ENCODE measurements at regions not wholly inside any gene's neighbourhood (a gene's known extent, or its start where the extent isn't known, plus 50 kb on each side); places are given as distances from the start of the nearest gene placed in this dataset.

DNA sequence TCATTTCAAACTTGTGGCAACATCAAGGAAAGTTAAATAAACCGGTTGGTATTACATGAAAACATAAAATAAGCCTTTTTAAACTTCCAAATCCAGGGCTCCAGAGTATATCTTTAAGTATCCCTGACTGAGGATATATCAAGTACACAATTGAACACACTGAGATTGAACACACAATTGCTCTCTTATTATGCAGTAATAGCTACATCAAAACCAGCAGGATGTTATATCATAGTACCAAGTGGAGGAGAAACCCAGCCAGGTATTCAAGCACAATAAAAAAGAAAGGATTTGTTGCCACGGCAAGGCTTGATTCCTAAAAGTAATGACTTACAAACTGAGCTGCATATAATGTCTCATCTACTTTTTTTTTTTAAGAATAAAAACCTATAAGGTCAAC lies 605.8 kb downstream of the SPOCK3 start:
- DNase-seq (ENCODE audit: low spot score) = no peak

DNA sequence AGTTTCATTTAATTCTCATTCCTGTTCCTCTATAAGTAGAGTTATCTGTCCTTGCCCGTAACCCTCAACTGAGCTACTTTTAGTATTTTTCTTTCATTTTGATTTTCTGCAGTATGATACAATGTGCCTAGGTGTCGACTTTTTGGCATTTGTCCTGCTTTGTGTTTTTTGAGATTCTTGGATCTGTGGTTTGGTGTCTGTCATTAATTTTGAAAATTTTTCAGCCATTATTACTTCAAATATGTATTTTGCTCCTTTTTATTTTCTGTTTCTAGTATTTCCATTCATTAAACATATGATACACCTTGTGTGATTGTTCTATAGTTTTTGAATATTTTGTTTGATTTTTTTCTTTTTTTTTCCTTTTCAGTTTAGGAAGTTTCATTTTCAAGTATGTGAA lies 598.9 kb downstream of the SPOCK3 start:
- DNase-seq (ENCODE audit: low spot score) = no peak

DNA sequence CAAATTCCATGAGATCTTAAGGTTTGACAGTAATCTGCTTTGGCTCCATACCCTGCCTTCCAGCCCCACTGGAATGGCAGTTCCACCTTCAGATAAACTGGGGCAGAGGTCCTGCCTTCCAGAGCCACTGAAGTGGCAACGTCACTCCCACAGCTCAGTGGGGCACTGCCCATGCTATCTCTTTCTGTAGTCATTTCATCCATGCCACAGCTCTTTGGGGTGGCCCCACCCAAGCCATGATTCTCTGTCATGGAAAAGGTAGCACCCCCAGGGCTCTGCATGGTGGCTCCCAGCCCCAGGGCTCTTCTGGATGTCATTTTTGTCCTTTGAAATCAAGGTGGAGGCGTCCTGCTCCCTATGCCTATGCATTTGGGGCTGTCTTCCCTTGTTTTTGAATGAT lies 596.5 kb downstream of the SPOCK3 start:
- no peak for DNase-seq (ENCODE audit: low spot score)

DNA sequence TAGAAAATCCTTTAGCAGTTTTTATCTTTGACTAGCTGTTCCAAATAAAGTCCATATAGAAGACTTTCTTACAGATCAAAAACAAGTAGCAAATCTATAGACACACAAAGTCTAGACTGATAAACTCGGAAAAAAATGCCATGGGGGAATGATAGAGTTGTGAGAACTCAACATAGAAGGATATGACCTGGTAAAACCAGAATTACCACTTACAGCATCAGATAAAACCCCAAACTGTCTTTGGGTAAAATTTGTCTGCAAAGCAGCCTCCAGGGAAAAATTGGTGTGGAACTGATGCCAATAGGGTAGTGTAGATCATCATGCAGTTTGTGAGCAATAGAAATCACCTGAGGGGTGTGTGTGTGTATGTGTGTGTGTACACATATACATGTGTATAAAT lies 579.1 kb downstream of the SPOCK3 start:
- DNase-seq (ENCODE audit: low spot score) = no peak

DNA sequence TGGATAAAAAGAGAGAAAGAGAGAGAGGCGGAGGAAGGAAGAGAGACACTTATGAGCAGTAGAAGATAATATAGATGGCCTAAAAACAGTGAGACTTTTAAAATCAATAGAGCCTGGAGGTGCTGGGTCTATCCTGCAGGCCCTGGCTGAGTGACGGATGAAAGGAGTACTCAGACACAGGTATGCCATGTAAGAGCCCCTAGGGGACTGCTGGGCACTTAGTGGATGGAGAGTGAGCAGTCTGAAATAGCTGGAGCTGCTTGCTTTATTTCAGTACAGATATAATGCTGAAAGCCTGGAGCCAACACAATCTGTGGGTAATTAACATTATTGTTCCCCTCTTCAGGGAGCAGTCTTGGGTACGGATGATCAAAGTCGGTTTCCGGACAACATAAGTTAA lies 578.6 kb downstream of the SPOCK3 start:
- DNase-seq (ENCODE audit: low spot score) = no peak

DNA sequence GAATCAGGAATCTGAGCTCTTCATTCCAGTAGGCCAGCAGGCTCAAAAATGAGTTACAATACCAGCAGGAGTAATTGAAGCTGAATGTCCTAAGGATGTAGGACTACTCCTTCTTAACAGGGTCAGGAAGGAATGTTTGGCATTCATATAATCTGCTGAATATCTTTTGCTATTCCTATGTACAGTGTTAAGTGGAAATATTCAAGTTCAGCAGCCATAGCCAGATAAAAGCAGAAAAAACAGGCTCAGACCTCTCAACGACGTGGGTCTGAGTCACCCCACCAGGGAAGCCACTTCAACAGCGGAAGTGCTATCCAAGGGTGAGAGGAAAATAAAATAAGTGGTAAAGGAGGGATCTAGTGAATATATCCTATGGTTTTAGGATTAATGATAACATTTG lies 577.0 kb downstream of the SPOCK3 start:
- no peak for DNase-seq (ENCODE audit: low spot score)

DNA sequence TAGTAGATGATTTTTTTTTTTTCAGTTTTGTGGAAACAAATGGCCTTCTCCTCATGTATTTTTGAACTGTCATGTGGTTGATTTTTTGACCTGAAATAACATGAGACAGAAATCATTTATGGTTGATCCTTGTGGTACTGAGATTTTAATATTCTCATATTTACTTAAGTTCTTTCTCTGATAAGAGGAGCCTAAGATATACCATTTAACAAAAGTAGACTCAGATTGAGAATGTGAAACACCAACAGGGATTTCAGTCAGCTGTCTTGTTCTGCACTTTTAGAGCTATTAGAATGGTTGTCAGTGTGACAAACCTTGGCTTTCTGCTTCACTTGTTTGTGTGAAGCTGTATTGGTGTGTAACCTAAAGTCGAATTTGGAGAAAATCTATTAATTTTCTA lies 575.7 kb downstream of the SPOCK3 start:
- DNase-seq (ENCODE audit: low spot score) = no peak

DNA sequence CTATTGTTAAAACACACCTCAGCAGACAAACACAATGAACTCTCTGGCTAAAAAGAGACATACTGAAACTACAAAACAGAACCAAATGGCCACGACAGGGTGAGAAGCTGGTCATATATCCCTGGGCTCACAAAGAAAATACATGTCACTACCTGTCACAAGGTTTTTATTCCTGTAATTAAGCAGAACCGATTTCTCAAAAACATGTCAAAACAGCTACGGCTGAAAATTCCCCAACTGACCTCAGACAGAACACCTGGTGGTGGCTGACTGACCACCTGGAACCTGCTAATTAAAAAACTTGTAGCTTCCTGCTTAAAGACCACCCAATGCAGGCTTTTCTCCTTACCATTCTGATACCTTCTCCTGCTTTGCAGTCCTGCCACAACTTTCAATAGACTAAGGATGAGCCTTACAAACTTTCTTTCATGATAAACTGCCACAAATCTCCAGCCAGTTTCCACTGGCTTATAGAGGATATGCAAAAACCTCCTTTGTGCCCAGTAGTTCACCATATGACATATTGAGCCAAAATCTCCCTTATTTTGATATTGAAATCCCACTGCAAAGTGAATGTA lies 571.9 kb downstream of the SPOCK3 start:
- no peak for DNase-seq (ENCODE audit: low spot score)

DNA sequence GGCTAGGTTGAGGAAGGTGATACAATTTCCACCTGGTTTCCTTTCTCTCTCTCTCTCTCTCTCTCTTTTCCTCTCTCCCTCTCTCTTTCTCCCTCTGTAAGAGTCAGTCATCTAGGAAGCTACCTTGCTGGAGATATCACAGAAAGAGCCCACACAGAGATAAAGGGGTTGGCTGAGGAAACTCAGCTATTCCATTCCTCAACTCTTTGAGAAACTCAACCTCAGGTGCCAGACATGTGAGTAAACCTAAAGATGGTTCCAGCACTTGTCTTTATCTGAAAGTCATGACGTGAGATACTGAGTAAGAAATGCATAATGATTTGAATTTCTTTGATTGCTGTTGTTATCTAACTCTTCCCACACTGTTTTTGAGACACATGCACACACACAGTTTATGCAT lies 564.0 kb downstream of the SPOCK3 start:
- no peak for DNase-seq (ENCODE audit: low spot score)

DNA sequence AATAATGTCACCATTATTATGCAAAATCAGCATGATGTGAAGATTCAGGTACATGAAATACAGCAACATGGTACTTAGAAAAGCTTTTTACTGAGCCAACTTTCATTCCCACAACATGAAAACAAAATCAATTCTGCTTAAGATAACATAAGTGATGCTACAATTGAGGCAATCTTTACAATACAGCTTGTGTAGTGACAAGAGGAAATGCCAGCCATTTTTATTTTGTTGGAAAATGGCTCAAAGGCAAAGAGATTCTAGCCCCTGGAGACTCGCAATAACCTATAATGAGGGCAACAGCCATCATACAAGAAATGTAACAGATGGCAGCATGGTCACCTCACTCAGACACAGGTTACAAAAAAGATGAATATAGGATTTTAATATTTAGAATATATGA lies 560.4 kb downstream of the SPOCK3 start:
- no peak for DNase-seq (ENCODE audit: low spot score)

DNA sequence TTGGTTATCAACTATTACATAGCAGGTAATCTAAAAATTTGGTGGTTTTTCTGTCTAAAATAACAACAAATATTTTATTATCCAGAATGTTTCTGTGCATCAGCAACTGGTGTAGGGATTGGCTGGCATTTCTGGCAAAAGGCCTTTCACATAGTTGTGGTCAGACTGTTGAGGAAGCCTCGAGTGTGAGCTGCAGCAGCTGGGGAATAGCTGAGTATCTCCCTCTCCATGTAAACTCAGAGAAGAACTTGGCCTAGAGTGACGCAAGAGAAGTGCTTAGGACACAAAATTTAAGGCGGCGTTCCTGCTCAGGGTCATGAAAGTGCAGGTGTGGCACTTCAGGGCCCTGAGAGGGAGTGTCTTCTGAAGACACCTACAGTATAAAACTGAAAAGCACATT lies 558.9 kb downstream of the SPOCK3 start:
- no peak for DNase-seq (ENCODE audit: low spot score)

DNA sequence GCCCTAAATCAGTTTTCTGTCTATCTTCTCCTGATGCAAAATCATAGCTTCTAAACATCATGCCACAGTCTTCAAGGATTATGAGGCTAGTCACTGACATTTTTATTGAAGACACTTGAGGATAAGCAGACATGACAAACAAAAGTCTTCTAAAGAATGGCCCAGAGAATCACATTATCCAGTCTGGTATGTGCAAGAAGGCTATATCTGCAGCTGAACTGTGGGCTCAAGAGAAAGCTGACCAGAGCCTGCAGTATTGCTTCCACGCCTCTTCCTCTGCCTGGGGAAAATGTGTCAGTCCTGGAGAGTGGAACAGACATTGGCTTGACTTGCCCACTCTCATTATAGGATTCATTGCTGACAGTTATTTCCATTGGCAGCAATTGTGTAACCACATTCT lies 553.5 kb downstream of the SPOCK3 start:
- no peak for DNase-seq (ENCODE audit: low spot score)

DNA sequence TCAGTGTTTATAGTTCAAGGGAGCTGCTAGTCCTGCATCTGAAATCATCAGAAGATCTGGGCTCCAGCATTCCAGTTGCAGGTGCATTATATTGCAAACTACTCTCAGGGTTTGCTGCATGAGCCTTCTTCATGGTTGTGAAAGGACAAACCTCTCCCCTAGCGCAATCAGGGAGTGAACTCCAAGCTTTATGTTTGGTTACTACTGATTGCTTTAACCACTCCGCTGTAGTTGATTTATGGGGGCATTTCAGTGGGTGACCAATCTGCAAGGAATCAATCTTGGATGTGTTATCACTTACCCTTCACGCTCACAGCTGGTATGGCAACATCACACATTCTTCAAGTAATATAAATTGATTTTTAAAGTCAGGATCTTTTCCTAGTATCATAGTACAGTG lies 552.1 kb downstream of the SPOCK3 start:
- DNase-seq (ENCODE audit: low spot score) = no peak
